ENCODE measurements at regions not wholly inside any gene's neighbourhood (a gene's known extent, or its start where the extent isn't known, plus 50 kb on each side); places are given as distances from the start of the nearest gene placed in this dataset.

- H3K9ac ChIP-seq, result no peak overlapping the region
- H3K27me3 ChIP-seq (ENCODE audit: insufficient read depth, low read depth), result no peaks in the 10 kb centered on the region
- H3K27ac ChIP-seq, result no peak overlapping the region
- TF ChIP-seq, protein P1, sequence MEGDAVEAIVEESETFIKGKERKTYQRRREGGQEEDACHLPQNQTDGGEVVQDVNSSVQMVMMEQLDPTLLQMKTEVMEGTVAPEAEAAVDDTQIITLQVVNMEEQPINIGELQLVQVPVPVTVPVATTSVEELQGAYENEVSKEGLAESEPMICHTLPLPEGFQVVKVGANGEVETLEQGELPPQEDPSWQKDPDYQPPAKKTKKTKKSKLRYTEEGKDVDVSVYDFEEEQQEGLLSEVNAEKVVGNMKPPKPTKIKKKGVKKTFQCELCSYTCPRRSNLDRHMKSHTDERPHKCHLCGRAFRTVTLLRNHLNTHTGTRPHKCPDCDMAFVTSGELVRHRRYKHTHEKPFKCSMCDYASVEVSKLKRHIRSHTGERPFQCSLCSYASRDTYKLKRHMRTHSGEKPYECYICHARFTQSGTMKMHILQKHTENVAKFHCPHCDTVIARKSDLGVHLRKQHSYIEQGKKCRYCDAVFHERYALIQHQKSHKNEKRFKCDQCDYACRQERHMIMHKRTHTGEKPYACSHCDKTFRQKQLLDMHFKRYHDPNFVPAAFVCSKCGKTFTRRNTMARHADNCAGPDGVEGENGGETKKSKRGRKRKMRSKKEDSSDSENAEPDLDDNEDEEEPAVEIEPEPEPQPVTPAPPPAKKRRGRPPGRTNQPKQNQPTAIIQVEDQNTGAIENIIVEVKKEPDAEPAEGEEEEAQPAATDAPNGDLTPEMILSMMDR (conservative IDR thresholded peaks at IDR 0.05; ENCODE audit: low read depth, low read length), result no peak
- peak overlapping the region; percentile 15 for H2AFZ ChIP-seq (ENCODE audit: low read depth)
- H3K4me2 ChIP-seq, result no peak overlapping the region; the same call in 1 of the 2 replicates
- H3K4me3 ChIP-seq (IDR thresholded peaks at IDR 0.05; ENCODE audit: insufficient read depth, low read depth, low read length), result no peak overlapping the region
- H3K4me1 ChIP-seq (ENCODE audit: low read depth, poor library complexity, severe bottlenecking), result peaks cover 6% of the 10 kb centered on the region
- H3K36me3 ChIP-seq (ENCODE audit: insufficient read depth), result no peaks in the 10 kb centered on the region
- H3K79me2 ChIP-seq (ENCODE audit: insufficient read depth, low read depth), result no peaks in the 10 kb centered on the region
- H4K20me1 ChIP-seq (ENCODE audit: insufficient read depth), result no peaks in the 10 kb centered on the region
These were observed 370.4 kb downstream of the TNS3 start for GRCh38 chr7:47211519-47211973.

GRCh38 chr7:47210281-47210854, 371.5 kb downstream of the TNS3 start:
- Histone ChIP-seq H3K36me3 (ENCODE audit: insufficient read depth) (no peaks in the 10 kb centered on the region), H3K27me3 (ENCODE audit: insufficient read depth, low read depth) (no peaks in the 10 kb centered on the region), H2AFZ (ENCODE audit: low read depth) (no peak overlapping the region), H3K79me2 (ENCODE audit: insufficient read depth, low read depth) (no peaks in the 10 kb centered on the region), H3K4me1 (ENCODE audit: low read depth, poor library complexity, severe bottlenecking) (peaks cover 6% of the 10 kb centered on the region), H3K4me3 (IDR thresholded peaks at IDR 0.05; ENCODE audit: insufficient read depth, low read depth, low read length) (no peak overlapping the region), H3K27ac (no peak overlapping the region), H4K20me1 (ENCODE audit: insufficient read depth) (no peaks in the 10 kb centered on the region), H3K4me2 (no peak overlapping the region), H3K9ac (no peak overlapping the region)
- TF ChIP-seq, protein P1 (conservative IDR thresholded peaks at IDR 0.05; ENCODE audit: low read depth, low read length), result no peak

DNA sequence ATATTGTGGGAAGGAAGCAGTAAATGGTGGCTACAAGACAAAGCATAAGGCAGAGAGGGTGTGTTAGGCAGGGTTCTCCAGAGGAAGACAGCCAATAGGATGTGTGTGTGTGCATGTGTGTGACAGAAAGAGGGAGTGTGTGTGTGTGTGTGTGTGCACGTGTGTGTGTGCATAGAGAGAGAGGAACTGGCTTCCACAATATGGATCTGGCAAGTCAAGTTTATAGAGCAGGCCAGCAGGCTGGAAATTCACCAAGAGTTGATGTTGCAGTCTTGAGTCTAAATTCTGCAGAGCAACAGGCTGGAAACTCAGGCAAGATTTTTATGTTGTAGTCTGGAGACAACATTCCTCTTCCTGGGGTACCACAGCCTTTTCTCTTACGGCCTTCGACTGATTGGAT, 374.0 kb downstream of the TNS3 start:
- no peak overlapping the region for H2AFZ ChIP-seq (ENCODE audit: low read depth)
- no peak overlapping the region for H3K4me2 ChIP-seq
- no peaks in the 10 kb centered on the region for H3K79me2 ChIP-seq (ENCODE audit: insufficient read depth, low read depth)
- no peaks in the 10 kb centered on the region for H4K20me1 ChIP-seq (ENCODE audit: insufficient read depth)
- no peak overlapping the region for H3K9ac ChIP-seq
- no peak overlapping the region for H3K27ac ChIP-seq
- no peak overlapping the region for H3K4me3 ChIP-seq (IDR thresholded peaks at IDR 0.05; ENCODE audit: insufficient read depth, low read depth, low read length)
- TF ChIP-seq, protein P1 (conservative IDR thresholded peaks at IDR 0.05; ENCODE audit: low read depth, low read length), result no peak
- H3K36me3 ChIP-seq (ENCODE audit: insufficient read depth), result no peaks in the 10 kb centered on the region
- H3K4me1 ChIP-seq (ENCODE audit: low read depth, poor library complexity, severe bottlenecking), result peaks cover 6% of the 10 kb centered on the region
- no peaks in the 10 kb centered on the region for H3K27me3 ChIP-seq (ENCODE audit: insufficient read depth, low read depth)

DNA sequence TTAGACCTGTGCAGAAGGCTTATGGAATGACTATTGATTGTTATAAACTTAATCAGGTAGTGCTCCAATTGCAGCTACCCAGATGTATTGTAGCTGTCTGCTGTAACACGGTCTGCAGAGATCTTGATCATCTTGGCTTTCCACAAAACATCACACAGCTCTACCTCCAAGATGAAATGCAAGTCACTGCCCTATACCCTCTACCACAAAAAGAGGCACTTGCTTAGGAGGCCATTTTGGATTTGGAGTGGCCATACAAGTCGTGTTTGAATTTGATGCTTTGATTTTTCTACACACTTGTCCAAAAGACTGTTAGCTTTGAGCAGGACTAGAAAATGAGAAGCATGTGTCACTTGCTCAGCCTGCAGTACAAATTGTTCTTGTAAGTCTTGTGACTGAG, 377.2 kb downstream of the TNS3 start:
- TF ChIP-seq, protein P1 (conservative IDR thresholded peaks at IDR 0.05; ENCODE audit: low read depth, low read length), result no peak
- Histone ChIP-seq H3K27me3 (ENCODE audit: insufficient read depth, low read depth) (no peaks in the 10 kb centered on the region), H3K4me1 (ENCODE audit: low read depth, poor library complexity, severe bottlenecking) (no peaks in the 10 kb centered on the region), H3K9ac (no peak overlapping the region), H3K36me3 (ENCODE audit: insufficient read depth) (no peaks in the 10 kb centered on the region), H3K27ac (no peak overlapping the region), H3K4me3 (IDR thresholded peaks at IDR 0.05; ENCODE audit: insufficient read depth, low read depth, low read length) (no peak overlapping the region), H3K4me2 (no peak overlapping the region), H3K79me2 (ENCODE audit: insufficient read depth, low read depth) (no peaks in the 10 kb centered on the region), H2AFZ (ENCODE audit: low read depth) (no peak overlapping the region), H4K20me1 (ENCODE audit: insufficient read depth) (no peaks in the 10 kb centered on the region)
